Progenitor cell of endocrine pancreas (in vitro differentiated cells): ENCODE measurements at regions not wholly inside any gene's neighbourhood (a gene's known extent, or its start where the extent isn't known, plus 50 kb on each side); places are given as distances from the start of the nearest gene placed in this dataset.

Source experiments
- DNase-seq: peaks from one replicate; pipeline ENCODE4 v3.0.0; 2021; ENCODE audit warnings: low spot score; ENCODE audit not compliant: unreplicated experiment
- H3K27ac Mint-ChIP-seq: 2 replicates; pipeline ENCODE4 v1.8.0; 2021; ENCODE audit warnings: mild to moderate bottlenecking, moderate library complexity, mixed read lengths
- H3K27me3 Mint-ChIP-seq: 2 replicates; pipeline ENCODE4 v1.8.0; 2021; ENCODE audit warnings: mixed read lengths
- H3K36me3 Mint-ChIP-seq: 2 replicates; pipeline ENCODE4 v1.8.0; 2022; ENCODE audit warnings: mixed read lengths; ENCODE audit not compliant: insufficient read depth
- H3K4me1 Mint-ChIP-seq: 2 replicates; pipeline ENCODE4 v1.8.0; 2021; ENCODE audit warnings: low read depth, mixed read lengths
- H3K4me3 Mint-ChIP-seq: 2 replicates; pipeline ENCODE4 v1.8.0; 2021; ENCODE audit warnings: low read depth, mild to moderate bottlenecking, moderate library complexity, mixed read lengths
- H3K9me3 Mint-ChIP-seq: 2 replicates; pipeline ENCODE4 v1.8.0; 2021; ENCODE audit warnings: low read depth, mixed read lengths
- TF ChIP-seq, protein P1 (sequence below): fragments of 200-600 bp; sonication (generic); IDR thresholded peaks from one replicate; pipeline ENCODE4 v1.5.0; 2021; ENCODE audit warnings: antibody characterized with exemption, mild to moderate bottlenecking; ENCODE audit not compliant: unreplicated experiment

GRCh38 chr4:66591968-66592367, 921.7 kb upstream of the EPHA5 start:
- peaks cover 3% of the 10 kb centered on the region for H3K4me1 Mint-ChIP-seq
- H3K9me3 Mint-ChIP-seq, result no peaks in the 10 kb centered on the region
- no peak for DNase-seq
- no peaks in the 10 kb centered on the region for H3K36me3 Mint-ChIP-seq
- H3K27me3 Mint-ChIP-seq, result no peaks in the 10 kb centered on the region
- H3K4me3 Mint-ChIP-seq, result no peak overlapping the region
- TF ChIP-seq, protein P1, sequence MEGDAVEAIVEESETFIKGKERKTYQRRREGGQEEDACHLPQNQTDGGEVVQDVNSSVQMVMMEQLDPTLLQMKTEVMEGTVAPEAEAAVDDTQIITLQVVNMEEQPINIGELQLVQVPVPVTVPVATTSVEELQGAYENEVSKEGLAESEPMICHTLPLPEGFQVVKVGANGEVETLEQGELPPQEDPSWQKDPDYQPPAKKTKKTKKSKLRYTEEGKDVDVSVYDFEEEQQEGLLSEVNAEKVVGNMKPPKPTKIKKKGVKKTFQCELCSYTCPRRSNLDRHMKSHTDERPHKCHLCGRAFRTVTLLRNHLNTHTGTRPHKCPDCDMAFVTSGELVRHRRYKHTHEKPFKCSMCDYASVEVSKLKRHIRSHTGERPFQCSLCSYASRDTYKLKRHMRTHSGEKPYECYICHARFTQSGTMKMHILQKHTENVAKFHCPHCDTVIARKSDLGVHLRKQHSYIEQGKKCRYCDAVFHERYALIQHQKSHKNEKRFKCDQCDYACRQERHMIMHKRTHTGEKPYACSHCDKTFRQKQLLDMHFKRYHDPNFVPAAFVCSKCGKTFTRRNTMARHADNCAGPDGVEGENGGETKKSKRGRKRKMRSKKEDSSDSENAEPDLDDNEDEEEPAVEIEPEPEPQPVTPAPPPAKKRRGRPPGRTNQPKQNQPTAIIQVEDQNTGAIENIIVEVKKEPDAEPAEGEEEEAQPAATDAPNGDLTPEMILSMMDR, result no peak
- no peak overlapping the region for H3K27ac Mint-ChIP-seq

GRCh38 chr4:66590488-66591215, 920.4 kb upstream of the EPHA5 start:
- peaks cover 3% of the 10 kb centered on the region for H3K4me1 Mint-ChIP-seq
- H3K36me3 Mint-ChIP-seq, result no peaks in the 10 kb centered on the region
- no peak overlapping the region for H3K4me3 Mint-ChIP-seq
- H3K27me3 Mint-ChIP-seq, result no peaks in the 10 kb centered on the region
- H3K27ac Mint-ChIP-seq, result no peak overlapping the region
- TF ChIP-seq, protein P1, result no peak
- H3K9me3 Mint-ChIP-seq, result no peaks in the 10 kb centered on the region
- DNase-seq, result no peak

- Mint-ChIP-seq H3K36me3 (no peaks in the 10 kb centered on the region), H3K27ac (no peak overlapping the region), H3K4me3 (no peak overlapping the region), H3K27me3 (no peaks in the 10 kb centered on the region), H3K9me3 (no peaks in the 10 kb centered on the region), H3K4me1 (no peaks in the 10 kb centered on the region)
- no peak for DNase-seq
- TF ChIP-seq, protein P1, result no peak
Measured at GRCh38 chr4:66589183-66589582, 918.9 kb upstream of the EPHA5 start.

- H3K27me3 Mint-ChIP-seq, result no peaks in the 10 kb centered on the region
- DNase-seq, result no peak
- no peak overlapping the region for H3K27ac Mint-ChIP-seq
- H3K36me3 Mint-ChIP-seq, result no peaks in the 10 kb centered on the region
- H3K4me3 Mint-ChIP-seq, result no peak overlapping the region
- H3K9me3 Mint-ChIP-seq, result no peaks in the 10 kb centered on the region
- no peaks in the 10 kb centered on the region for H3K4me1 Mint-ChIP-seq
- TF ChIP-seq, protein P1, result no peak
Measured at GRCh38 chr4:66585767-66586166, 915.5 kb upstream of the EPHA5 start.

GRCh38 chr4:66577922-66578321, 907.6 kb upstream of the EPHA5 start:
- Mint-ChIP-seq H3K36me3 (no peaks in the 10 kb centered on the region), H3K9me3 (peaks cover 3% of the 10 kb centered on the region), H3K4me1 (peaks cover 3% of the 10 kb centered on the region), H3K27ac (no peak overlapping the region), H3K27me3 (no peaks in the 10 kb centered on the region), H3K4me3 (no peak overlapping the region)
- TF ChIP-seq, protein P1, result no peak
- DNase-seq, result no peak
